Progenitor cell of endocrine pancreas (in vitro differentiated cells): ENCODE measurements at regions not wholly inside any gene's neighbourhood (a gene's known extent, or its start where the extent isn't known, plus 50 kb on each side); places are given as distances from the start of the nearest gene placed in this dataset.
"Not testable (repeated sequence)": the region's sequence is repeated elsewhere in the genome, so short reads cannot be mapped to it uniquely, and the experiment has no call there.

Experiments used
- DNase-seq: peaks from one replicate; pipeline ENCODE4 v3.0.0; 2021; ENCODE audit warnings: low spot score; ENCODE audit not compliant: unreplicated experiment
- H3K27ac Mint-ChIP-seq: 2 replicates; pipeline ENCODE4 v1.8.0; 2021; ENCODE audit warnings: mild to moderate bottlenecking, moderate library complexity, mixed read lengths
- H3K27me3 Mint-ChIP-seq: 2 replicates; pipeline ENCODE4 v1.8.0; 2021; ENCODE audit warnings: mixed read lengths
- H3K36me3 Mint-ChIP-seq: 2 replicates; pipeline ENCODE4 v1.8.0; 2022; ENCODE audit warnings: mixed read lengths; ENCODE audit not compliant: insufficient read depth
- H3K4me1 Mint-ChIP-seq: 2 replicates; pipeline ENCODE4 v1.8.0; 2021; ENCODE audit warnings: low read depth, mixed read lengths
- H3K4me3 Mint-ChIP-seq: 2 replicates; pipeline ENCODE4 v1.8.0; 2021; ENCODE audit warnings: low read depth, mild to moderate bottlenecking, moderate library complexity, mixed read lengths
- H3K9me3 Mint-ChIP-seq: 2 replicates; pipeline ENCODE4 v1.8.0; 2021; ENCODE audit warnings: low read depth, mixed read lengths
- CTCF ChIP-seq: fragments of 200-600 bp; sonication (generic); IDR thresholded peaks from one replicate; pipeline ENCODE4 v1.5.0; 2021; ENCODE audit warnings: antibody characterized with exemption, mild to moderate bottlenecking; ENCODE audit not compliant: unreplicated experiment

GRCh38 chrX:67004451-67004850 is 365.6 kb upstream of the EDA2R start:
- Mint-ChIP-seq H3K4me3 (no peak overlapping the region), H3K4me1 (no peaks in the 10 kb centered on the region), H3K36me3 (no peaks in the 10 kb centered on the region)

DNA sequence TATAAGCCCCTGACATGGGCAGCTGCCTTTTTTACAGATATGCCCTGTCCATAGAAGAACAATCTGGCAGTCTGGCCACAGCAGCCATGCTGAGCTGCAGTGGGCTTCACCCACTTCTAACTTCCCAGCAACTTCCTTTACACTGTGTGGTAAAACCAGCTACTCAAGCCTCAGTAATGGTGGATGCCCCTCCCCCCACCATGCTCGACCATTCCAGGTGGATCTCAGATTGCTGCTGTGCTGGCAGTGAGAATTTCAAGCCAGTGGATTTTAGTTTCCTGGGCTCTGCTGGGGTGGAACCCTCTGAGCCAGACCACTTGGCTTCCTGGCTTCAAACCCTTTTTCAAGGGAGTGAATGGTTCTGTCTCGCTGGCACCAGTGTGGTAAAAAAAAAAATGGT is 355.9 kb upstream of the EDA2R start:
- Mint-ChIP-seq H3K4me1 (no peaks in the 10 kb centered on the region), H3K27me3 (no peaks in the 10 kb centered on the region), H3K9me3 (peaks cover 15% of the 10 kb centered on the region), H3K4me3 (no peak overlapping the region), H3K36me3 (no peaks in the 10 kb centered on the region), H3K27ac (no peak overlapping the region)
- no peak for TF ChIP-seq CTCF
- DNase-seq = no peak

More at GRCh38 chrX:67004451-67004850, 365.6 kb upstream of the EDA2R start:
- Mint-ChIP-seq H3K27me3 (no peaks in the 10 kb centered on the region), H3K27ac (no peak overlapping the region), H3K9me3 (peaks cover 10% of the 10 kb centered on the region)
- TF ChIP-seq CTCF = no peak
- no peak for DNase-seq

DNA sequence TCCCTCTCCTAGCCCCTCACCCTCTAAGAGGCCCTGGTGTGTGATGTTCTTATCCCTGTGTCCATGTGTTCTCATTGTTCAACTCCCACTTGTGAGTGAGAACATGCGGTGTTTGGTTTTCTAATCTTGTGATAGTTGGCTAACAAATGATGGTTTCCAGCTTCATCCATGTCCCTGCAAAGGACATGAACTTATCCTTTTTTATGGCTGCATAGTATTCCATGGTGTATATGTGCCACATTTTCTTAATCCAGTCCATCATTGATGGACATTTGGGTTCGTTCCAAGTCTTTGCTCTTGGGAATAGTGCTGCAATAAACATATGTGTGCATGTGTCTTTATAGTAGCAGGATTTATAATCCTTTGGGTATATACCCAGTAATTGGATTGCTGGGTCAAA is 353.2 kb upstream of the EDA2R start:
- not testable (repeated sequence) for H3K36me3 Mint-ChIP-seq, DNase-seq, H3K4me3 Mint-ChIP-seq, H3K4me1 Mint-ChIP-seq, H3K27ac Mint-ChIP-seq, H3K27me3 Mint-ChIP-seq
- H3K9me3 Mint-ChIP-seq = peaks cover 15% of the 10 kb centered on the region

- Mint-ChIP-seq H3K4me3 (no peak overlapping the region), H3K27me3 (no peaks in the 10 kb centered on the region), H3K4me1 (no peaks in the 10 kb centered on the region), H3K9me3 (peaks cover 18% of the 10 kb centered on the region), H3K27ac (no peak overlapping the region), H3K36me3 (no peaks in the 10 kb centered on the region)
- DNase-seq = no peak
- TF ChIP-seq CTCF = no peak
These were observed 349.5 kb upstream of the EDA2R start for GRCh38 chrX:66988331-66988730.

- H3K27me3 Mint-ChIP-seq = no peaks in the 10 kb centered on the region
- H3K4me3 Mint-ChIP-seq = no peak overlapping the region
- no peak for DNase-seq
- peaks cover 1% of the 10 kb centered on the region for H3K36me3 Mint-ChIP-seq
- H3K9me3 Mint-ChIP-seq = peaks cover 60% of the 10 kb centered on the region
- no peak overlapping the region for H3K27ac Mint-ChIP-seq
- H3K4me1 Mint-ChIP-seq = no peaks in the 10 kb centered on the region
- TF ChIP-seq CTCF = no peak
These were observed 322.8 kb upstream of the EDA2R start for GRCh38 chrX:66961665-66962064.

GRCh38 chrX:66931713-66932112 is 292.8 kb upstream of the EDA2R start:
- TF ChIP-seq CTCF = no peak
- no peak overlapping the region for H3K4me3 Mint-ChIP-seq
- H3K9me3 Mint-ChIP-seq = peaks cover 24% of the 10 kb centered on the region
- no peaks in the 10 kb centered on the region for H3K27me3 Mint-ChIP-seq
- H3K4me1 Mint-ChIP-seq = no peaks in the 10 kb centered on the region
- no peaks in the 10 kb centered on the region for H3K36me3 Mint-ChIP-seq
- no peak overlapping the region for H3K27ac Mint-ChIP-seq
- no peak for DNase-seq

GRCh38 chrX:66930516-66930915 is 291.6 kb upstream of the EDA2R start:
- DNase-seq, H3K36me3 Mint-ChIP-seq, H3K4me1 Mint-ChIP-seq, H3K27me3 Mint-ChIP-seq, H3K27ac Mint-ChIP-seq: not testable (repeated sequence)
- Mint-ChIP-seq H3K4me3 (peak overlapping the region; percentile 14), H3K9me3 (peaks cover 18% of the 10 kb centered on the region)
